ENCODE measurements at regions not wholly inside any gene's neighbourhood (a gene's known extent, or its start where the extent isn't known, plus 50 kb on each side); places are given as distances from the start of the nearest gene placed in this dataset.

- WGBS, 2 donors (ENCODE audit: extremely low coverage in 2 of 2, insufficient read length in 2 of 2, insufficient replicate concordance in 1 of 2) = no CpG with 5 or more reads among the region's 9 CpGs
- Histone ChIP-seq H2BK15ac (ENCODE audit: low read length) (no peak overlapping the region), H3K4me2 (ENCODE audit: insufficient read depth, low read length, poor library complexity, severe bottlenecking) (no peak overlapping the region)
These were observed 329.7 kb upstream of the ST6GAL2 start for GRCh38 chr2:107215401-107216350.

GRCh38 chr2:107218208-107218607 lies 332.2 kb upstream of the ST6GAL2 start:
- H2BK5ac ChIP-seq (ENCODE audit: low read length) = no peak overlapping the region
- no peak overlapping the region for H3K4ac ChIP-seq (ENCODE audit: low read length)
- H2BK12ac ChIP-seq (ENCODE audit: low read length) = no peak overlapping the region
- WGBS, 2 donors (ENCODE audit: extremely low coverage in 2 of 2, insufficient read length in 2 of 2, insufficient replicate concordance in 1 of 2) = no CpG with 5 or more reads among the region's 1 CpG
- H3K27me3 ChIP-seq (ENCODE audit: control insufficient read depth in 3 of 3, insufficient read depth in 3 of 3, low read depth in 1 of 3, low read length in 3 of 3) = no peaks in the 10 kb centered on the region
- H3K14ac ChIP-seq (ENCODE audit: low read length) = no peak overlapping the region
- H4K8ac ChIP-seq (ENCODE audit: low read depth, low read length) = no peak overlapping the region
- H3K9me3 ChIP-seq (replicated peaks in 1 of 2; ENCODE audit: control insufficient read depth in 2 of 2, insufficient read depth in 1 of 2, low read depth in 1 of 2, low read length in 2 of 2) = no peaks in the 10 kb centered on the region
- H3K4me3 ChIP-seq (ENCODE audit: low read length in 2 of 2) = no peak overlapping the region
- H2BK120ac ChIP-seq (ENCODE audit: low read depth, low read length) = no peak overlapping the region
- no peak overlapping the region for H3K9ac ChIP-seq (ENCODE audit: low read depth, low read length, poor library complexity)
- H3K23ac ChIP-seq (ENCODE audit: low read depth, low read length, poor library complexity) = no peak overlapping the region
- H3K18ac ChIP-seq (ENCODE audit: low read length) = no peak overlapping the region
- no peak for DNase-seq (ENCODE audit: low spot score)
- no peaks in the 10 kb centered on the region for H3K36me3 ChIP-seq (replicated peaks in 1 of 2; ENCODE audit: control insufficient read depth in 2 of 2, insufficient read depth in 2 of 2, low read length in 2 of 2)
- no peak overlapping the region for H2AK5ac ChIP-seq (ENCODE audit: low read depth, low read length)
- no peaks in the 10 kb centered on the region for H3K79me1 ChIP-seq (ENCODE audit: low read depth, low read length)
- no peak overlapping the region for H2AFZ ChIP-seq (ENCODE audit: low read length)
- no peak overlapping the region for H3K27ac ChIP-seq (replicated peaks; ENCODE audit: low read length)
- H3K4me1 ChIP-seq (ENCODE audit: control insufficient read depth in 2 of 2, insufficient read depth in 1 of 2, low read depth in 1 of 2, low read length in 2 of 2) = no peaks in the 10 kb centered on the region
- no peak overlapping the region for H2BK15ac ChIP-seq (ENCODE audit: low read length)
- H3K4me2 ChIP-seq (ENCODE audit: insufficient read depth, low read length, poor library complexity, severe bottlenecking) = no peak overlapping the region
- H4K91ac ChIP-seq (ENCODE audit: low read depth, low read length, poor library complexity) = no peak overlapping the region

More at GRCh38 chr2:107215401-107216350, 329.7 kb upstream of the ST6GAL2 start:
- Histone ChIP-seq H2BK5ac (ENCODE audit: low read length) (no peak overlapping the region), H3K27me3 (ENCODE audit: control insufficient read depth in 3 of 3, insufficient read depth in 3 of 3, low read depth in 1 of 3, low read length in 3 of 3) (no peaks in the 10 kb centered on the region), H2BK12ac (ENCODE audit: low read length) (no peak overlapping the region), H3K36me3 (replicated peaks in 1 of 2; ENCODE audit: control insufficient read depth in 2 of 2, insufficient read depth in 2 of 2, low read length in 2 of 2) (no peaks in the 10 kb centered on the region), H3K27ac (replicated peaks; ENCODE audit: low read length) (no peak overlapping the region), H3K9me3 (replicated peaks in 1 of 2; ENCODE audit: control insufficient read depth in 2 of 2, insufficient read depth in 1 of 2, low read depth in 1 of 2, low read length in 2 of 2) (no peaks in the 10 kb centered on the region), H4K8ac (ENCODE audit: low read depth, low read length) (no peak overlapping the region), H4K91ac (ENCODE audit: low read depth, low read length, poor library complexity) (no peak overlapping the region), H3K18ac (ENCODE audit: low read length) (no peak overlapping the region), H3K4ac (ENCODE audit: low read length) (no peak overlapping the region), H3K9ac (ENCODE audit: low read depth, low read length, poor library complexity) (no peak overlapping the region), H3K4me3 (ENCODE audit: low read length in 2 of 2) (no peak overlapping the region), H3K23ac (ENCODE audit: low read depth, low read length, poor library complexity) (no peak overlapping the region), H3K4me1 (ENCODE audit: control insufficient read depth in 2 of 2, insufficient read depth in 1 of 2, low read depth in 1 of 2, low read length in 2 of 2) (no peaks in the 10 kb centered on the region), H2BK120ac (ENCODE audit: low read depth, low read length) (no peak overlapping the region), H2AFZ (ENCODE audit: low read length) (no peak overlapping the region), H2AK5ac (ENCODE audit: low read depth, low read length) (no peak overlapping the region), H3K79me1 (ENCODE audit: low read depth, low read length) (no peaks in the 10 kb centered on the region), H3K14ac (ENCODE audit: low read length) (no peak overlapping the region)
- no peak for DNase-seq (ENCODE audit: low spot score)

- H2BK15ac ChIP-seq (ENCODE audit: low read length) = no peak overlapping the region
- no peak overlapping the region for H4K8ac ChIP-seq (ENCODE audit: low read depth, low read length)
- no peaks in the 10 kb centered on the region for H3K27me3 ChIP-seq (ENCODE audit: control insufficient read depth in 3 of 3, insufficient read depth in 3 of 3, low read depth in 1 of 3, low read length in 3 of 3)
- no peaks in the 10 kb centered on the region for H3K9me3 ChIP-seq (replicated peaks in 1 of 2; ENCODE audit: control insufficient read depth in 2 of 2, insufficient read depth in 1 of 2, low read depth in 1 of 2, low read length in 2 of 2)
- H3K4ac ChIP-seq (ENCODE audit: low read length) = no peak overlapping the region
- H2BK12ac ChIP-seq (ENCODE audit: low read length) = no peak overlapping the region
- no peak overlapping the region for H3K23ac ChIP-seq (ENCODE audit: low read depth, low read length, poor library complexity)
- H2BK120ac ChIP-seq (ENCODE audit: low read depth, low read length) = no peak overlapping the region
- no peak overlapping the region for H2AFZ ChIP-seq (ENCODE audit: low read length)
- H3K27ac ChIP-seq (replicated peaks; ENCODE audit: low read length) = no peak overlapping the region
- no peak overlapping the region for H3K14ac ChIP-seq (ENCODE audit: low read length)
- H3K4me1 ChIP-seq (ENCODE audit: control insufficient read depth in 2 of 2, insufficient read depth in 1 of 2, low read depth in 1 of 2, low read length in 2 of 2) = no peaks in the 10 kb centered on the region
- no peak overlapping the region for H2BK5ac ChIP-seq (ENCODE audit: low read length)
- H3K4me2 ChIP-seq (ENCODE audit: insufficient read depth, low read length, poor library complexity, severe bottlenecking) = no peak overlapping the region
- no peak overlapping the region for H4K91ac ChIP-seq (ENCODE audit: low read depth, low read length, poor library complexity)
- no peak for DNase-seq (ENCODE audit: low spot score)
- no peak overlapping the region for H3K9ac ChIP-seq (ENCODE audit: low read depth, low read length, poor library complexity)
- no peaks in the 10 kb centered on the region for H3K79me1 ChIP-seq (ENCODE audit: low read depth, low read length)
- no peak overlapping the region for H2AK5ac ChIP-seq (ENCODE audit: low read depth, low read length)
- H3K36me3 ChIP-seq (replicated peaks in 1 of 2; ENCODE audit: control insufficient read depth in 2 of 2, insufficient read depth in 2 of 2, low read length in 2 of 2) = no peaks in the 10 kb centered on the region
- H3K4me3 ChIP-seq (ENCODE audit: low read length in 2 of 2) = no peak overlapping the region
- no peak overlapping the region for H3K18ac ChIP-seq (ENCODE audit: low read length)
These were observed 336.5 kb upstream of the ST6GAL2 start for GRCh38 chr2:107222466-107222865.

- H3K14ac ChIP-seq (ENCODE audit: low read length) = no peak overlapping the region
- H3K9ac ChIP-seq (ENCODE audit: low read depth, low read length, poor library complexity) = no peak overlapping the region
- no peak overlapping the region for H2BK5ac ChIP-seq (ENCODE audit: low read length)
- no peak overlapping the region for H3K4ac ChIP-seq (ENCODE audit: low read length)
- DNase-seq (ENCODE audit: low spot score) = no peak
- no peak overlapping the region for H4K91ac ChIP-seq (ENCODE audit: low read depth, low read length, poor library complexity)
- H3K4me3 ChIP-seq (ENCODE audit: low read length in 2 of 2) = no peak overlapping the region
- no peaks in the 10 kb centered on the region for H3K9me3 ChIP-seq (replicated peaks in 1 of 2; ENCODE audit: control insufficient read depth in 2 of 2, insufficient read depth in 1 of 2, low read depth in 1 of 2, low read length in 2 of 2)
- no peak overlapping the region for H2AFZ ChIP-seq (ENCODE audit: low read length)
- H2BK12ac ChIP-seq (ENCODE audit: low read length) = no peak overlapping the region
- H3K4me1 ChIP-seq (ENCODE audit: control insufficient read depth in 2 of 2, insufficient read depth in 1 of 2, low read depth in 1 of 2, low read length in 2 of 2) = peaks cover 0 to 3% of the 10 kb centered on the region in 2 donors
- H2BK120ac ChIP-seq (ENCODE audit: low read depth, low read length) = no peak overlapping the region
- no CpG with 5 or more reads among the region's 5 CpGs for WGBS, 2 donors (ENCODE audit: extremely low coverage in 2 of 2, insufficient read length in 2 of 2, insufficient replicate concordance in 1 of 2)
- H3K4me2 ChIP-seq (ENCODE audit: insufficient read depth, low read length, poor library complexity, severe bottlenecking) = no peak overlapping the region
- no peak overlapping the region for H3K23ac ChIP-seq (ENCODE audit: low read depth, low read length, poor library complexity)
- no peak overlapping the region for H4K8ac ChIP-seq (ENCODE audit: low read depth, low read length)
- no peak overlapping the region for H3K27ac ChIP-seq (replicated peaks; ENCODE audit: low read length)
- no peaks in the 10 kb centered on the region for H3K36me3 ChIP-seq (replicated peaks in 1 of 2; ENCODE audit: control insufficient read depth in 2 of 2, insufficient read depth in 2 of 2, low read length in 2 of 2)
- no peak overlapping the region for H3K18ac ChIP-seq (ENCODE audit: low read length)
- H3K27me3 ChIP-seq (ENCODE audit: control insufficient read depth in 3 of 3, insufficient read depth in 3 of 3, low read depth in 1 of 3, low read length in 3 of 3) = no peaks in the 10 kb centered on the region
- H2BK15ac ChIP-seq (ENCODE audit: low read length) = no peak overlapping the region
- no peak overlapping the region for H2AK5ac ChIP-seq (ENCODE audit: low read depth, low read length)
- H3K79me1 ChIP-seq (ENCODE audit: low read depth, low read length) = no peaks in the 10 kb centered on the region
These were observed 349.7 kb upstream of the ST6GAL2 start for GRCh38 chr2:107235491-107236254.
